Stimulated activated CD4-positive, alpha-beta T cell treated with anti-CD3 and anti-CD28 coated beads, Interleukin-1b, Interleukin-23, amount 100 ng/mL, for 24 hours (primary cell): ENCODE measurements at regions not wholly inside any gene's neighbourhood (a gene's known extent, or its start where the extent isn't known, plus 50 kb on each side); places are given as distances from the start of the nearest gene placed in this dataset.
"Not testable (repeated sequence)": the region's sequence is repeated elsewhere in the genome, so short reads cannot be mapped to it uniquely, and the experiment has no call there.

Source experiments
- DNase-seq, 4 experiments: peaks; one replicate each; pipeline ENCODE4 v3.0.0-alpha.2; 2020; ENCODE audit warnings: low read depth in 4 of 4, low spot score in 1 of 4

- not testable (repeated sequence) for DNase-seq
Observed at GRCh38 chr5:110987573-110987972, 83.9 kb upstream of the TSLP start.

GRCh38 chr5:110996742-110997141 lies 74.8 kb upstream of the TSLP start:
- DNase-seq, result no peak

GRCh38 chr5:111002036-111002435 lies 69.5 kb upstream of the TSLP start:
- DNase-seq, result no peak

DNA sequence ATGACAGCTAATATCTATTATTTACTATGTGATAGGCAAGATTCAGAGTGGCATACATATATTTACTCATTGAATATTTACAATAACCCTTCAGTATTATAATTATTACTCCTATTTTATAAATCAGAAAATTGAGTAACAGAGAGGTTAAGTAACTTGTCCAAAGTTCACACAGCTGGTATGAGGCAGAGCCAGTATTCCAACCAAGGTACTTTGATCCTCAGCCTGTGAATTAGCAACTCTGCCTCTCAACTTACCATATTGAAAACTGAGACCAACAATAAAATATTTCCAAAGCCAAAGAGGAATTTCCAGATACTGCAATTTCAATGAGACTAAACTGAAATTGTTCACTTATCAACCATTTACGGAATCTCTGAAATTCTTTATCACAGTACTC lies 67.9 kb upstream of the TSLP start:
- no peak for DNase-seq

DNA sequence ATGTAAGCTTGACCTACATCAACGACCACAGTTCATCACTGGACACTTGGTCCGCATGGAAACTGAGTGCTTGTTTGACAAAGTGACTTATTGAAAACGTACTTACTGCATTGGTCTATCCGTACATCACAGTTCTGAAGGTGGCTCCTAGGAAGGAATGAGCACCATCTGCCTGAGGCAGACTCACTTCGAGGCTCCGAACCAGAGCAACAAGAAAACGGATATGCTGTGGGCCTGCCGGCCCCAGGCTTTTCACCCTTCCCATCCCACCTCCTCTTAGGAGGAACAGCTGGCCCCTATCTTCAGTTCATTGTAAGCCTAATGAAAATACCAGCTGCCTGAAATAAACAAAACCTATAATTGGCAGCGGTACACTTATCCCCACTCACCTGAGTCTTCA lies 67.2 kb upstream of the TSLP start:
- no peak for DNase-seq

GRCh38 chr5:111010783-111011182 lies 60.7 kb upstream of the TSLP start:
- no peak for DNase-seq

DNA sequence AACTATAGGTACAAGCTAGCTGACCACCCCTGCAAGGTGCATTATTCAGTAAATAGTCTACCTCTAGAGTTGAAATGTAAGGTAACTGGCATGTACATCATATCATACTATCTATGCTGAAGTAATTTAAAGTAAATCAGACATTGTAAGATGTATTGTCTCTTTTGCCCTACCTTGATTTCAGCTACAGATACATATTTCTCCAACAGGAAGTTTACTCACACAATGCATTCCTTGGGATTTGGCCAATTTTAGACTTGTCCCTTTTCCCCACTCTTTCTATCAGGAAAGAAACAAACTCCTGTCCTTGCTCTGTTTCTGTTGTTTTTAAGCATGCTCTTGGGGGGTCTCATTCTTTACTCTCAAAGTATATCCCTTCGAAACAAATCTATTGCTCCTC lies 58.5 kb upstream of the TSLP start:
- DNase-seq, result no peak

DNA sequence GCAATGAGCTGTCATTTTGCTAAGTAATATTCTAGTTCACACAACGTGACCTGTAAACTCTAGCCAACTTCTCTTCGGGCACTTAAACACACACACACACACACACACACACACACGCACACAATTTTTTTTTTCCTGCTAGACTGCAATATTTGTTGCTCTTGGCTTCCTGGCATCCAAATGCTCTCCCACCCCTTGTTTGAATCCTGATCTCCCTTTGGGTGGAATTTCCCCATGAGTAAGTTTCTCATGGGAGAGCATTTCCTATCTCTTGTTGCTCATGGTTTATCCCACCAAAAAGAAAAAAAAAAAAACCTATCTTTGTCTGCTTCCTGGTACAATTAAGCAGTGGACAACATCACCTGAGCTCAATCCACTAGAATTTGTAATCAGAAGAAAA lies 54.7 kb upstream of the TSLP start:
- no peak for DNase-seq

DNA sequence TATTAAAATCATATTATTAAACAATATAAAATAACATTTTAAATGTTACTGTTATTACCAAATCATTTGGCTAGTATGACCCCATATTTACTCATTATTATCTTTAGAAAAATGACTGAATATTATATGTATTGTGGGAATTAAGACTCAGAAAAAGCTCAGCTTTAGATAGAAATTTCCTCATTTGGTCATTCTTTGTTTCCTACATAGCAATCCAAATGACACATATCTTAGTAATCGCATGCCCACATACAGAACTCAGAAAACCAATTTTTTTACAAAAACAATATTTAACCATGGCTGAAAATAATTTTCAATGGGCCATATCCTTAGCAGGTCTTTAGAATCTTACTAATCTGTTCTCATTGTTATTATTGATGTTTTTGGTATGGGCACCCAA lies 53.8 kb upstream of the TSLP start:
- DNase-seq, result no peak
